ENCODE measurements at regions not wholly inside any gene's neighbourhood (a gene's known extent, or its start where the extent isn't known, plus 50 kb on each side); places are given as distances from the start of the nearest gene placed in this dataset.

DNA sequence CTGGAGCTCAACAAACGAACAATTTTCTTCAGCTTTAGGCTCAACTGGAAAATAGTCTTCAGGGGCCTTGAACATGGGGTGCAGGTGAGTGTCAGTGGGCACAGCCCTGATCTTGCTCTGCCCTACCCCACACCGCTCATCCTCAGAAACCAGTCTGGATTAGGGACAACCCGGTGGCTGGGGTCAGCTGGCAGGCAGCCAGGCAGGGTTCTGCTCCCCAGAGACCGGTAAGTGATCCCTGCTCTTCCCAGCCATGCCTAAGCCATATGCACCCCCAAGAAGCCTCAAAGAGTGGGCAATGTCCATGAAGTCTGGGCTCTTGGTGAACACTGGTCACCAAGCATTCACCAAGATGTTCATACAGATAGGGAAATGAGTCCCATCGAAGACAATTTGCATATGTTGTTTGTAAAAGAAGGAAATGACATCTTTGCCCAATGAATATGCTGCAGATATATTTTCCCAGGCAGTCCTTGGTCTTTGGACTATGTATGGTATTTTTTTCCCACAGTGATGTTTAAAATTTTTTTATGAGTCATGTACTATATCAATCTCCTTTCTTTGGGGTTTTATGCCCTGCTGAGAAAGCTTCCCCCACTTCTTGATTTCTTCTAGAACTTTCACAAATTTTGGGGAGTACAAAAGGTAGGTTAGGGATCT is 63.9 kb upstream of the VASH1 start:
- TF ChIP-seq POLR2AphosphoS5 (IDR thresholded peaks at IDR 0.05): no peak
- TF ChIP-seq CTCF (IDR thresholded peaks at IDR 0.05 in 8 of 11, conservative IDR thresholded peaks at IDR 0.05 in 3 of 11): no peak
